ENCODE measurements at regions not wholly inside any gene's neighbourhood (a gene's known extent, or its start where the extent isn't known, plus 50 kb on each side); places are given as distances from the start of the nearest gene placed in this dataset.

GRCh38 chr6:85065831-85066230, 301.4 kb upstream of the TBX18 start:
- H4K20me1 ChIP-seq (ENCODE audit: insufficient read depth, low read length) = no peaks in the 10 kb centered on the region
- H3K9ac ChIP-seq (ENCODE audit: low read depth, low read length) = no peak overlapping the region
- in situ Hi-C loops (cut with MboI; ENCODE audit: low sequenced_read_pairs) = no loop called here
- H3K4me3 ChIP-seq (ENCODE audit: insufficient read depth, low read depth, low read length) = no peak overlapping the region
- no peak overlapping the region for H4K5ac ChIP-seq (ENCODE audit: low read depth, low read length)
- no peak overlapping the region for H3K56ac ChIP-seq (ENCODE audit: extremely low read depth, insufficient read depth, low read length)
- no peak overlapping the region for H3K23ac ChIP-seq (ENCODE audit: low read depth, low read length)
- H3K14ac ChIP-seq (replicated peaks; ENCODE audit: low read depth, low read length) = no peak overlapping the region
- POLR2A ChIA-PET (ENCODE audit: unreplicated experiment) = no interaction called here
- H2AFZ ChIP-seq (replicated peaks; ENCODE audit: low read length, poor library complexity) = no peak overlapping the region
- no peak overlapping the region for H3K4me2 ChIP-seq (ENCODE audit: low read depth, low read length)
- BruUV-seq (replicated peaks) = no TSS peak
- no peaks in the 10 kb centered on the region for H3K36me3 ChIP-seq (ENCODE audit: control insufficient read depth, insufficient read depth, low read length)
- no peak overlapping the region for H3K4ac ChIP-seq (ENCODE audit: low read depth, low read length)
- ATAC-seq (ENCODE audit: low read depth) (no peak), DNase-seq (no peak)
- no peak overlapping the region for H3K18ac ChIP-seq (ENCODE audit: low read depth, low read length)
- H4K8ac ChIP-seq (ENCODE audit: low read depth in 2 of 2, low read length in 2 of 2) = no peak overlapping the region
- H3K4me1 ChIP-seq (ENCODE audit: control insufficient read depth, insufficient read depth, low read length) = no peaks in the 10 kb centered on the region
- no peak overlapping the region for H2AK5ac ChIP-seq (ENCODE audit: low read depth, low read length)
- intact Hi-C loops (cut with micrococcal nuclease) = loop anchor here (10.0 kb wide), 1 partner anchor 221 kb away; no protein-coding TSS in a partner anchor
- no peak overlapping the region for H3K27ac ChIP-seq (ENCODE audit: insufficient read depth, low read length)
- H2BK5ac ChIP-seq (ENCODE audit: low read depth, low read length, poor library complexity, severe bottlenecking) = no peak overlapping the region
- H2AK9ac ChIP-seq (replicated peaks; ENCODE audit: low read depth, low read length, poor library complexity) = no peak overlapping the region
- CTCF ChIA-PET = no interaction called here
- no peak overlapping the region for H4K91ac ChIP-seq (ENCODE audit: insufficient read depth, low read depth, low read length)
- no peak overlapping the region for H2BK20ac ChIP-seq (ENCODE audit: low read depth, low read length)
- no peaks in the 10 kb centered on the region for H3K27me3 ChIP-seq (ENCODE audit: control insufficient read depth, insufficient read depth, low read length)
- dilution Hi-C loops (cut with HindIII; ENCODE audit: low sequenced_read_pairs, unreplicated experiment) = no loop called here
- no peak overlapping the region for H2BK120ac ChIP-seq (ENCODE audit: low read depth, low read length)
- H2BK15ac ChIP-seq (ENCODE audit: low read depth, low read length) = no peak overlapping the region
- H3K9me1 ChIP-seq (ENCODE audit: insufficient read depth, low read length) = no peaks in the 10 kb centered on the region
- no peaks in the 10 kb centered on the region for H3K9me3 ChIP-seq (ENCODE audit: control insufficient read depth, insufficient read depth, low read length)
- TF ChIP-seq CHD1 (IDR thresholded peaks at IDR 0.05; ENCODE audit: low read depth, low read length) (no peak), MAFK (IDR thresholded peaks at IDR 0.05; ENCODE audit: low read depth, low read length) (no peak), NFE2L2 (IDR thresholded peaks at IDR 0.05; ENCODE audit: low read depth, low read length) (no peak), RFX5 (IDR thresholded peaks at IDR 0.05; ENCODE audit: low read depth, low read length) (no peak), RCOR1 (IDR thresholded peaks at IDR 0.05; ENCODE audit: insufficient replicate concordance, low read length) (no peak), BHLHE40 (IDR thresholded peaks at IDR 0.05; ENCODE audit: low read depth, low read length) (no peak), CTCF (conservative IDR thresholded peaks at IDR 0.05; ENCODE audit: low read depth, low read length) (no peak), RAD21 (IDR thresholded peaks at IDR 0.05; ENCODE audit: low read length) (no peak), MAZ (IDR thresholded peaks at IDR 0.05; ENCODE audit: borderline replicate concordance, low read depth, low read length) (no peak), SMC3 (IDR thresholded peaks at IDR 0.05; ENCODE audit: low read depth, low read length) (no peak), CEBPB (IDR thresholded peaks at IDR 0.05; ENCODE audit: low read depth, low read length) (no peak), POLR2A (IDR thresholded peaks at IDR 0.05; ENCODE audit: low read depth, low read length) (no peak), FOS (IDR thresholded peaks at IDR 0.05; ENCODE audit: low read depth, low read length) (no peak), USF2 (IDR thresholded peaks at IDR 0.05; ENCODE audit: low read depth, low read length) (no peak), ELK1 (IDR thresholded peaks at IDR 0.05; ENCODE audit: borderline replicate concordance, low read depth, low read length) (no peak), MXI1 (IDR thresholded peaks at IDR 0.05; ENCODE audit: borderline replicate concordance, low read depth, low read length) (no peak)
- no peaks in the 10 kb centered on the region for H3K79me1 ChIP-seq (ENCODE audit: low read depth in 1 of 2, low read length in 2 of 2)

All from IMR-90 (cell line).